Calu3 (cell line): ENCODE measurements at regions not wholly inside any gene's neighbourhood (a gene's known extent, or its start where the extent isn't known, plus 50 kb on each side); places are given as distances from the start of the nearest gene placed in this dataset.
"Not testable (repeated sequence)": the region's sequence is repeated elsewhere in the genome, so short reads cannot be mapped to it uniquely, and the experiment has no call there.

ENCODE experiments used
- BruUV-seq: library from RNA; stranded (reverse); fragments of 400-500 nt; replicated peaks from 2 replicates; lab custom pipeline; 2021; lab: Mats Ljungman, UMichigan
- CTCF ChIA-PET: fragments of 300-600 bp; sonication (Branson Sonifier 250); formaldehyde crosslinking; loops from one replicate; lab custom pipeline; 2022; ENCODE audit warnings: antibody characterized with exemption; lab: Charles Lee
- DNase-seq: peaks from one replicate; pipeline ENCODE4 v3.0.0; 2022
- H3K27ac Mint-ChIP-seq: one replicate; pipeline ENCODE4 v1.8.0; 2022; ENCODE audit warnings: mixed read lengths; ENCODE audit not compliant: unreplicated experiment
- H3K27me3 Mint-ChIP-seq: one replicate; pipeline ENCODE4 v1.8.0; 2022; ENCODE audit warnings: mixed read lengths; ENCODE audit not compliant: unreplicated experiment
- H3K36me3 Mint-ChIP-seq: one replicate; pipeline ENCODE4 v1.8.0; 2022; ENCODE audit warnings: mild to moderate bottlenecking, moderate library complexity, mixed read lengths; ENCODE audit not compliant: insufficient read depth, unreplicated experiment
- H3K4me1 Mint-ChIP-seq: one replicate; pipeline ENCODE4 v1.8.0; 2022; ENCODE audit warnings: mild to moderate bottlenecking, low read depth, mixed read lengths; ENCODE audit not compliant: unreplicated experiment
- H3K4me3 Mint-ChIP-seq: one replicate; pipeline ENCODE4 v1.8.0; 2022; ENCODE audit warnings: mild to moderate bottlenecking, low read depth, moderate library complexity, mixed read lengths; ENCODE audit not compliant: unreplicated experiment
- H3K9me3 Mint-ChIP-seq: one replicate; pipeline ENCODE4 v1.8.0; 2022; ENCODE audit warnings: low read depth, mixed read lengths; ENCODE audit not compliant: unreplicated experiment
- CTCF ChIP-seq: fragments of 200-600 bp; IDR thresholded peaks from one replicate; pipeline ENCODE4 v1.8.0; 2022; ENCODE audit warnings: antibody characterized with exemption; ENCODE audit not compliant: unreplicated experiment
- intact Hi-C: fragments of 100-400 bp; cut with micrococcal nuclease; formaldehyde crosslinking; loops from one replicate; pipeline ENCODE4 v1.10.0; 2022; ENCODE audit not compliant: unreplicated experiment

DNA sequence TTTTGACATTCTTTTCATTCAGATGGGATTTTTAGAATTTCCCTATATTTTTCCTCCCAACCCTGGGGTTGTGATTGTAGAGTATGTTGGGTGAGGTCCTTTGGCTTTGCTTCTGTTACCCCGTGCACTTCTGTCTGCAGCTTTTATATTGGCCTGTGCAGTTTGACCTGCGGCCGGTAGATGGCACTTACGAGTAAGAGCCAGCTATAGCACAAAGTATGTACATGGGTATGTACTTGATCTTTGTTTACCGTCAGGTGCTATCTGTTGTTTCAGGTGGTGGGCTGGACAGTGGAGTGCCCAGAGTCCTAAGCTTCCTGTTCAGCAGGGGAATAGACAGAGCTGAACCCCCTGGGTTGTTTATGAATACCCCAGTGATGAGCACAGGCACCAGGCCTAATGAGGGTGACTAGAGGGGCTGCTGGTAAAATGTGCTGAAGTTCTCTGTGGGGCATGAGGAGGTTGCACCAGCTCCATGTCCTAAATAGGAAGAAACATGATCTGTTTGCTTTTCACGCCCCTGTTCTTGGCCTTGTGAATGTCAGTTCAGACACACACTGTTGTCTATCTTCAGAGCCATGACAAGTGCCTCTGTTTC lies 58.9 kb upstream of the THUMPD2 start:
- Mint-ChIP-seq H3K27ac (no peak overlapping the region), H3K4me1 (no peaks in the 10 kb centered on the region), H3K27me3 (no peaks in the 10 kb centered on the region), H3K4me3 (no peak overlapping the region), H3K36me3 (no peaks in the 10 kb centered on the region), H3K9me3 (no peaks in the 10 kb centered on the region)
- peak; percentile 90 for TF ChIP-seq CTCF
- CTCF ChIA-PET: interaction anchor here (0.6 to 1.1 kb wide), 5 partner anchors 10 to 891 kb away, joined by 3 to 9 read pairs (median 3); no protein-coding TSS in a partner anchor
- no TSS peak for BruUV-seq
- intact Hi-C loops: loop anchor here (1.0 to 10.0 kb wide), 2 partner anchors 75 to 717 kb away; no protein-coding TSS in a partner anchor
- peak; percentile 55 for DNase-seq

- no TSS peak for BruUV-seq
- intact Hi-C loops: loop anchor here (10.0 kb wide), 1 partner anchor 718 kb away; no protein-coding TSS in a partner anchor
- CTCF ChIA-PET: interaction anchor here (0.8 to 1.1 kb wide), 2 partner anchors 12 to 206 kb away, joined by 3 to 4 read pairs; no protein-coding TSS in a partner anchor
- H3K27ac Mint-ChIP-seq: no peak overlapping the region
- no peak for TF ChIP-seq CTCF
- no peaks in the 10 kb centered on the region for H3K9me3 Mint-ChIP-seq
- no peak for DNase-seq
- no peak overlapping the region for H3K4me3 Mint-ChIP-seq
- no peaks in the 10 kb centered on the region for H3K36me3 Mint-ChIP-seq
- no peaks in the 10 kb centered on the region for H3K27me3 Mint-ChIP-seq
- no peaks in the 10 kb centered on the region for H3K4me1 Mint-ChIP-seq
Measured at GRCh38 chr2:39836638-39837037, 57.6 kb upstream of the THUMPD2 start.

- H3K4me3 Mint-ChIP-seq: no peak overlapping the region
- no peaks in the 10 kb centered on the region for H3K36me3 Mint-ChIP-seq
- no TSS peak for BruUV-seq
- H3K4me1 Mint-ChIP-seq: no peaks in the 10 kb centered on the region
- no peak for DNase-seq
- CTCF ChIA-PET: no interaction called here
- no peaks in the 10 kb centered on the region for H3K27me3 Mint-ChIP-seq
- no peak for TF ChIP-seq CTCF
- intact Hi-C loops: loop anchor here (10.0 kb wide), 1 partner anchor 720 kb away; no protein-coding TSS in a partner anchor
- H3K27ac Mint-ChIP-seq: no peak overlapping the region
- H3K9me3 Mint-ChIP-seq: no peaks in the 10 kb centered on the region
Measured at GRCh38 chr2:39834426-39834825, 55.4 kb upstream of the THUMPD2 start.

DNA sequence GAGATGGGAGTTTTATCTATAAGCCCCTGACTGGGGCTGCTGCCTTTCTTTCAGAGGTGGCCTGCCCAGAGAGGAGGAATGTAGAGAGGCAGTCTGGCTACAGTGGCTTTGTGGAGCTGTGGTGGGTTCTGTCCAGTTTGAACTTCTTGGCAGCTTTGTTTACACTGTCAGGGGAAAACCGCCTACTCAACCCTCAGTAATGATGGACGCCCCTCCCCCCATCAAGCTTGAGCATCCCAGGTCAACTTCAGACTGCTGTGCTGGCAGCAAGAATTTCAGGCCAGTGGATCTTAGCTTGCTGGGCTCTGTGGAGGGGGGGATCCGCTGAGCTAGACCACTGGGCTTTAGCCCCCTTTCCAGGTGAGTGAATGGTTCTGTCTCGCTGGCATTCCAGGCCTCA lies 51.6 kb upstream of the THUMPD2 start:
- H3K4me1 Mint-ChIP-seq, H3K9me3 Mint-ChIP-seq, H3K4me3 Mint-ChIP-seq, BruUV-seq, H3K36me3 Mint-ChIP-seq, H3K27me3 Mint-ChIP-seq, H3K27ac Mint-ChIP-seq, DNase-seq, CTCF ChIA-PET: not testable (repeated sequence)
- intact Hi-C loops: loop anchor here (10.0 kb wide), 1 partner anchor 724 kb away; no protein-coding TSS in a partner anchor
